Loucy (cell line): ENCODE measurements at regions not wholly inside any gene's neighbourhood (a gene's known extent, or its start where the extent isn't known, plus 50 kb on each side); places are given as distances from the start of the nearest gene placed in this dataset.

Experiments used
- EZH2phosphoT487 ChIP-seq: fragments of 200-600 bp; IDR thresholded peaks from 2 replicates; pipeline ENCODE4 v1.6.1; 2018; ENCODE audit warnings: antibody characterized with exemption, mild to moderate bottlenecking, moderate library complexity, borderline replicate concordance
- TF ChIP-seq, protein P1 (sequence below): fragments of 200-600 bp; sonication (generic); conservative IDR thresholded peaks from 2 replicates; pipeline ENCODE4 v1.5.1; 2014; ENCODE audit warnings: mild to moderate bottlenecking, antibody characterized with exemption, low read length

DNA sequence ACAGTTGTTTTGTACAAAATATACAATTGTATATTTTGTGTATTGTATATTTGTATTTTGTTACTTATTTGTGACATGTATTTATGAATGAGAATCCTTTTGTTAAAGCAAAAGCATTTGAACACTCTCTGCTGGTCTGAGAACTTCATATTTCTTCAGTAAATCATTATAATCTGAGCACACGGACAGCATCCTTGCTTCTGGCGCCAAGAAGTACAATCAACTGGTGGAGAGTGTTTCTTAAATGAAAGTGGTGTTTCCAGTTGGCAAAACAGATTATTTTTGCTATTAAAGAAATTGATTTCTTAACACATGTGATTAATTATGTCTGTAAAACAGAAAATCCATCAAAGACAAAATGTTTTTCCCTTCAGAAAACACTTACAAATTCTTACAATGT, 95.1 kb upstream of the COPS8 start:
- TF ChIP-seq, protein P1, sequence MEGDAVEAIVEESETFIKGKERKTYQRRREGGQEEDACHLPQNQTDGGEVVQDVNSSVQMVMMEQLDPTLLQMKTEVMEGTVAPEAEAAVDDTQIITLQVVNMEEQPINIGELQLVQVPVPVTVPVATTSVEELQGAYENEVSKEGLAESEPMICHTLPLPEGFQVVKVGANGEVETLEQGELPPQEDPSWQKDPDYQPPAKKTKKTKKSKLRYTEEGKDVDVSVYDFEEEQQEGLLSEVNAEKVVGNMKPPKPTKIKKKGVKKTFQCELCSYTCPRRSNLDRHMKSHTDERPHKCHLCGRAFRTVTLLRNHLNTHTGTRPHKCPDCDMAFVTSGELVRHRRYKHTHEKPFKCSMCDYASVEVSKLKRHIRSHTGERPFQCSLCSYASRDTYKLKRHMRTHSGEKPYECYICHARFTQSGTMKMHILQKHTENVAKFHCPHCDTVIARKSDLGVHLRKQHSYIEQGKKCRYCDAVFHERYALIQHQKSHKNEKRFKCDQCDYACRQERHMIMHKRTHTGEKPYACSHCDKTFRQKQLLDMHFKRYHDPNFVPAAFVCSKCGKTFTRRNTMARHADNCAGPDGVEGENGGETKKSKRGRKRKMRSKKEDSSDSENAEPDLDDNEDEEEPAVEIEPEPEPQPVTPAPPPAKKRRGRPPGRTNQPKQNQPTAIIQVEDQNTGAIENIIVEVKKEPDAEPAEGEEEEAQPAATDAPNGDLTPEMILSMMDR, result no peak
- TF ChIP-seq EZH2phosphoT487, result no peak
